ENCODE measurements at regions not wholly inside any gene's neighbourhood (a gene's known extent, or its start where the extent isn't known, plus 50 kb on each side); places are given as distances from the start of the nearest gene placed in this dataset.

GRCh38 chr12:88375306-88376305 is 204.7 kb downstream of the KITLG start:
- no peaks in the 10 kb centered on the region for H3K27me3 Mint-ChIP-seq (ENCODE audit: insufficient read depth, unreplicated experiment)
- H3K36me3 Mint-ChIP-seq (ENCODE audit: insufficient read depth, unreplicated experiment): no peaks in the 10 kb centered on the region
- intact Hi-C loops (cut with micrococcal nuclease): loop anchor here (10.0 kb wide), 1 partner anchor 51 kb away; no protein-coding TSS in a partner anchor
- ChIA-PET CTCF (interaction anchor here (0.6 to 0.9 kb wide), 2 partner anchors 13 to 14 kb away, joined by 3 read pairs; no protein-coding TSS in a partner anchor), POLR2A (interaction anchor here (0.6 to 0.9 kb wide), 5 partner anchors 20 to 175 kb away, joined by 3 to 5 read pairs (median 4); no protein-coding TSS in a partner anchor)
- H3K27ac Mint-ChIP-seq (ENCODE audit: low read depth, unreplicated experiment): no peak overlapping the region
- BruUV-seq (replicated peaks): no TSS peak
- H3K4me3 Mint-ChIP-seq (ENCODE audit: unreplicated experiment): no peak overlapping the region
- H3K4me1 Mint-ChIP-seq (ENCODE audit: insufficient read depth, unreplicated experiment): no peaks in the 10 kb centered on the region
- DNase-seq (ENCODE audit: unreplicated experiment): peak; percentile 66
- no peak for TF ChIP-seq CTCF (IDR thresholded peaks at IDR 0.05; ENCODE audit: unreplicated experiment)
- no peaks in the 10 kb centered on the region for H3K9me3 Mint-ChIP-seq (ENCODE audit: unreplicated experiment)

GRCh38 chr12:88377973-88378372 is 202.3 kb downstream of the KITLG start:
- Mint-ChIP-seq H3K4me1 (ENCODE audit: insufficient read depth, unreplicated experiment) (no peaks in the 10 kb centered on the region), H3K27me3 (ENCODE audit: insufficient read depth, unreplicated experiment) (no peaks in the 10 kb centered on the region), H3K27ac (ENCODE audit: low read depth, unreplicated experiment) (no peak overlapping the region), H3K9me3 (ENCODE audit: unreplicated experiment) (no peaks in the 10 kb centered on the region), H3K36me3 (ENCODE audit: insufficient read depth, unreplicated experiment) (no peaks in the 10 kb centered on the region), H3K4me3 (ENCODE audit: unreplicated experiment) (no peak overlapping the region)
- ChIA-PET CTCF (interaction anchor here (0.6 kb wide), 1 partner anchor 232 kb away, joined by 3 read pairs; no protein-coding TSS in a partner anchor), POLR2A (no interaction called here)
- no peak for TF ChIP-seq CTCF (IDR thresholded peaks at IDR 0.05; ENCODE audit: unreplicated experiment)
- BruUV-seq (replicated peaks): no TSS peak
- intact Hi-C loops (cut with micrococcal nuclease): loop anchor here (10.0 kb wide), 1 partner anchor 53 kb away; no protein-coding TSS in a partner anchor
- no peak for DNase-seq (ENCODE audit: unreplicated experiment)

- DNase-seq (ENCODE audit: unreplicated experiment): no peak
- CTCF ChIA-PET: interaction anchor here (0.6 to 0.7 kb wide), 2 partner anchors 92 to 310 kb away, joined by 3 read pairs; no protein-coding TSS in a partner anchor
- POLR2A ChIA-PET: interaction anchor here (1.4 kb wide), 1 partner anchor 14 kb away, joined by 3 read pairs; no protein-coding TSS in a partner anchor
- BruUV-seq (replicated peaks): no TSS peak
- intact Hi-C loops (cut with micrococcal nuclease): no loop called here
- H3K36me3 Mint-ChIP-seq (ENCODE audit: insufficient read depth, unreplicated experiment): no peaks in the 10 kb centered on the region
- H3K27me3 Mint-ChIP-seq (ENCODE audit: insufficient read depth, unreplicated experiment): no peaks in the 10 kb centered on the region
- H3K9me3 Mint-ChIP-seq (ENCODE audit: unreplicated experiment): no peaks in the 10 kb centered on the region
- no peaks in the 10 kb centered on the region for H3K4me1 Mint-ChIP-seq (ENCODE audit: insufficient read depth, unreplicated experiment)
- no peak for TF ChIP-seq CTCF (IDR thresholded peaks at IDR 0.05; ENCODE audit: unreplicated experiment)
- no peak overlapping the region for H3K4me3 Mint-ChIP-seq (ENCODE audit: unreplicated experiment)
- H3K27ac Mint-ChIP-seq (ENCODE audit: low read depth, unreplicated experiment): no peak overlapping the region
These were observed 198.8 kb downstream of the KITLG start for GRCh38 chr12:88381466-88381865.

- BruUV-seq (replicated peaks): no TSS peak
- ChIA-PET CTCF (no interaction called here), POLR2A (no interaction called here)
- intact Hi-C loops (cut with micrococcal nuclease): no loop called here
- TF ChIP-seq CTCF (IDR thresholded peaks at IDR 0.05; ENCODE audit: unreplicated experiment): no peak
- Mint-ChIP-seq H3K36me3 (ENCODE audit: insufficient read depth, unreplicated experiment) (no peaks in the 10 kb centered on the region), H3K4me1 (ENCODE audit: insufficient read depth, unreplicated experiment) (no peaks in the 10 kb centered on the region), H3K4me3 (ENCODE audit: unreplicated experiment) (no peak overlapping the region), H3K9me3 (ENCODE audit: unreplicated experiment) (no peaks in the 10 kb centered on the region), H3K27me3 (ENCODE audit: insufficient read depth, unreplicated experiment) (no peaks in the 10 kb centered on the region), H3K27ac (ENCODE audit: low read depth, unreplicated experiment) (no peak overlapping the region)
- DNase-seq (ENCODE audit: unreplicated experiment): no peak
These were observed 196.9 kb downstream of the KITLG start for GRCh38 chr12:88383405-88383804.
